NCI-H1092 treated with DMSO at 0.1 percent for 48 hours (cell line): ENCODE measurements at regions not wholly inside any gene's neighbourhood (a gene's known extent, or its start where the extent isn't known, plus 50 kb on each side); places are given as distances from the start of the nearest gene placed in this dataset.

Source experiments
- DNase-seq: peaks from one replicate; lab custom pipeline; 2025; lab: John Stamatoyannopoulos, UW

GRCh38 chr9:4435197-4435596 is 55.1 kb upstream of the SLC1A1 start:
- DNase-seq: no peak

GRCh38 chr9:4433379-4433778 is 56.9 kb upstream of the SLC1A1 start:
- DNase-seq: no peak

GRCh38 chr9:4430432-4431261 is 59.6 kb upstream of the SLC1A1 start:
- no peak for DNase-seq

GRCh38 chr9:4425319-4426045 is 64.8 kb upstream of the SLC1A1 start:
- no peak for DNase-seq

GRCh38 chr9:4424891-4425290 is 65.4 kb upstream of the SLC1A1 start:
- DNase-seq: no peak

GRCh38 chr9:4424038-4424437 is 66.2 kb upstream of the SLC1A1 start:
- no peak for DNase-seq

- DNase-seq: no peak
Measured at GRCh38 chr9:4423207-4423610, 67.1 kb upstream of the SLC1A1 start.

- peak; percentile 10 for DNase-seq
Measured at GRCh38 chr9:4422495-4422894, 67.8 kb upstream of the SLC1A1 start.

- peak; percentile 37 for DNase-seq
Measured at GRCh38 chr9:4421847-4422246, 68.4 kb upstream of the SLC1A1 start.

GRCh38 chr9:4420351-4420750 is 69.9 kb upstream of the SLC1A1 start:
- DNase-seq: no peak

- no peak for DNase-seq
Measured at GRCh38 chr9:4417578-4418325, 72.5 kb upstream of the SLC1A1 start.

GRCh38 chr9:4416467-4416866 is 73.8 kb upstream of the SLC1A1 start:
- no peak for DNase-seq

- DNase-seq: no peak
Measured at GRCh38 chr9:4415281-4415680, 75.0 kb upstream of the SLC1A1 start.

- no peak for DNase-seq
Measured at GRCh38 chr9:4413856-4414255, 76.4 kb upstream of the SLC1A1 start.

GRCh38 chr9:4404156-4404555 is 86.1 kb upstream of the SLC1A1 start:
- no peak for DNase-seq

- DNase-seq: no peak
Measured at GRCh38 chr9:4402501-4402900, 87.8 kb upstream of the SLC1A1 start.

- DNase-seq: no peak
Measured at GRCh38 chr9:4400731-4401130, 89.5 kb upstream of the SLC1A1 start.

- DNase-seq: no peak
Measured at GRCh38 chr9:4397917-4398316, 92.4 kb upstream of the SLC1A1 start.

- no peak for DNase-seq
Measured at GRCh38 chr9:4393806-4394523, 94.1 kb upstream of the GLIS3 start.

- no peak for DNase-seq
Measured at GRCh38 chr9:4389755-4390154, 89.9 kb upstream of the GLIS3 start.

GRCh38 chr9:4389003-4389402 is 89.1 kb upstream of the GLIS3 start:
- no peak for DNase-seq

- no peak for DNase-seq
Measured at GRCh38 chr9:4386819-4387218, 87.0 kb upstream of the GLIS3 start.
